ENCODE measurements at regions not wholly inside any gene's neighbourhood (a gene's known extent, or its start where the extent isn't known, plus 50 kb on each side); places are given as distances from the start of the nearest gene placed in this dataset.

DNA sequence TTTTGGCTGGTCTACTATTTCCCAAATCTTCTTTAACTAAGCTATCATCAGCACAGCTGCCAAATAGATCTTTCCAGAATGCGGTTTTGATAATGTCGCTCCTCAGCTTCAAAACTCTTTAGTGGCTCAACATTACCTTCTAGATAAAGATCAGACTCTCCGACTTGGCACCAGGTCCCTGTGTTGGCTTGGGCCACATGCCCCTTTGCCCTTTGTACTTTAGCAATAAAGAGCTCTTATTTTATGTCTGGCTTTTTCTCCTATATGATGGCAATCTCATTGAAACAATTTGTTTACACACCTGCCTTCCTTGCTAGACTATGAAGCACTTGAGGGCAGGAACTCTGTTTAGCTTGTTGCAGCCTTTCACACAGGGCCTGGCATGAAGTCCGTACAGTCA is 128.9 kb upstream of the GATA6 start:
- Histone ChIP-seq H3K9me3 (ENCODE audit: insufficient read depth, low read length, severe bottlenecking) (no peaks in the 10 kb centered on the region), H3K27ac (ENCODE audit: low read length) (no peak overlapping the region), H3K4me3 (ENCODE audit: low read depth in 1 of 2, low read length in 2 of 2) (no peak overlapping the region), H3K4me2 (ENCODE audit: insufficient read depth, low read length) (no peak overlapping the region), H3K9ac (ENCODE audit: low read depth, low read length) (no peak overlapping the region), H4K20me1 (ENCODE audit: insufficient read depth, low read length) (no peaks in the 10 kb centered on the region), H3K4me1 (ENCODE audit: insufficient read depth, low read length) (no peaks in the 10 kb centered on the region), H3K27me3 (ENCODE audit: insufficient read depth, low read length, poor library complexity) (peaks cover 5% of the 10 kb centered on the region), H2AFZ (ENCODE audit: low read depth, low read length) (no peak overlapping the region), H3K36me3 (ENCODE audit: insufficient read depth, low read length) (no peaks in the 10 kb centered on the region), H3K79me2 (ENCODE audit: insufficient read depth, low read length) (no peaks in the 10 kb centered on the region)
- no peak for TF ChIP-seq EZH2 (IDR thresholded peaks at IDR 0.05; ENCODE audit: borderline replicate concordance, low read depth, low read length, severe bottlenecking)
- TF ChIP-seq, protein P1, sequence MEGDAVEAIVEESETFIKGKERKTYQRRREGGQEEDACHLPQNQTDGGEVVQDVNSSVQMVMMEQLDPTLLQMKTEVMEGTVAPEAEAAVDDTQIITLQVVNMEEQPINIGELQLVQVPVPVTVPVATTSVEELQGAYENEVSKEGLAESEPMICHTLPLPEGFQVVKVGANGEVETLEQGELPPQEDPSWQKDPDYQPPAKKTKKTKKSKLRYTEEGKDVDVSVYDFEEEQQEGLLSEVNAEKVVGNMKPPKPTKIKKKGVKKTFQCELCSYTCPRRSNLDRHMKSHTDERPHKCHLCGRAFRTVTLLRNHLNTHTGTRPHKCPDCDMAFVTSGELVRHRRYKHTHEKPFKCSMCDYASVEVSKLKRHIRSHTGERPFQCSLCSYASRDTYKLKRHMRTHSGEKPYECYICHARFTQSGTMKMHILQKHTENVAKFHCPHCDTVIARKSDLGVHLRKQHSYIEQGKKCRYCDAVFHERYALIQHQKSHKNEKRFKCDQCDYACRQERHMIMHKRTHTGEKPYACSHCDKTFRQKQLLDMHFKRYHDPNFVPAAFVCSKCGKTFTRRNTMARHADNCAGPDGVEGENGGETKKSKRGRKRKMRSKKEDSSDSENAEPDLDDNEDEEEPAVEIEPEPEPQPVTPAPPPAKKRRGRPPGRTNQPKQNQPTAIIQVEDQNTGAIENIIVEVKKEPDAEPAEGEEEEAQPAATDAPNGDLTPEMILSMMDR (IDR thresholded peaks at IDR 0.05; ENCODE audit: borderline replicate concordance, extremely low read depth, low read length, poor library complexity, severe bottlenecking), result no peak
- DNase-seq (no peak), ATAC-seq (ENCODE audit: insufficient read depth, low read depth) (no peak)

DNA sequence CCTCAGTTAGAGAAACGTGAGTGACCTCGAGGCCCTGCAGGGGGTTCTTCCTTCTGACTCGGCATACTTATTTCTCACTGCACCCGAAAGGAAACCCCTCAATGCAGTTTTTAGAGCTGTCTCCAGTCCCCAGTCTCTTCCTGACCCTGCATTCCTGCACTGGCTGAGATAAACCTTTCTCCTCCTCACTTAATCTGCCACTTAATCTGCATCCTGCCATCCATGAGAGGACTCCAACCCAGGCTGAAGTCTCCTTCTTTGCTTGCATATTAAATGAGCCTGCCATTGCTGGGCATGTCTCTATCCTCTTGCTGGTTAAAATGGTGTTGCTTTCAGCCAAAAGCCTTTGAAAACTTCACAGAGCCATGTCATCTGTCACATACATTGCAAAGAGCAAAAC is 125.6 kb upstream of the GATA6 start:
- ATAC-seq (ENCODE audit: insufficient read depth, low read depth) (no peak), DNase-seq (no peak)
- H3K9me3 ChIP-seq (ENCODE audit: insufficient read depth, low read length, severe bottlenecking), result no peaks in the 10 kb centered on the region
- no peaks in the 10 kb centered on the region for H3K4me1 ChIP-seq (ENCODE audit: insufficient read depth, low read length)
- H3K4me3 ChIP-seq (ENCODE audit: low read depth in 1 of 2, low read length in 2 of 2), result no peak overlapping the region
- no peaks in the 10 kb centered on the region for H4K20me1 ChIP-seq (ENCODE audit: insufficient read depth, low read length)
- H3K27ac ChIP-seq (ENCODE audit: low read length), result no peak overlapping the region
- no peak overlapping the region for H3K4me2 ChIP-seq (ENCODE audit: insufficient read depth, low read length)
- TF ChIP-seq, protein P1 (IDR thresholded peaks at IDR 0.05; ENCODE audit: borderline replicate concordance, extremely low read depth, low read length, poor library complexity, severe bottlenecking), result no peak
- no peak for TF ChIP-seq EZH2 (IDR thresholded peaks at IDR 0.05; ENCODE audit: borderline replicate concordance, low read depth, low read length, severe bottlenecking)
- H3K79me2 ChIP-seq (ENCODE audit: insufficient read depth, low read length), result no peaks in the 10 kb centered on the region
- H3K36me3 ChIP-seq (ENCODE audit: insufficient read depth, low read length), result no peaks in the 10 kb centered on the region
- H2AFZ ChIP-seq (ENCODE audit: low read depth, low read length), result no peak overlapping the region
- no peak overlapping the region for H3K9ac ChIP-seq (ENCODE audit: low read depth, low read length)
- H3K27me3 ChIP-seq (ENCODE audit: insufficient read depth, low read length, poor library complexity), result peaks cover 5% of the 10 kb centered on the region

- TF ChIP-seq, protein P1 (IDR thresholded peaks at IDR 0.05; ENCODE audit: borderline replicate concordance, extremely low read depth, low read length, poor library complexity, severe bottlenecking), result no peak
- no peak for TF ChIP-seq EZH2 (IDR thresholded peaks at IDR 0.05; ENCODE audit: borderline replicate concordance, low read depth, low read length, severe bottlenecking)
- ATAC-seq (ENCODE audit: insufficient read depth, low read depth) (no peak), DNase-seq (no peak)
- no peaks in the 10 kb centered on the region for H3K4me1 ChIP-seq (ENCODE audit: insufficient read depth, low read length)
- H3K4me3 ChIP-seq (ENCODE audit: low read depth in 1 of 2, low read length in 2 of 2), result no peak overlapping the region
- H3K27me3 ChIP-seq (ENCODE audit: insufficient read depth, low read length, poor library complexity), result peaks cover 5% of the 10 kb centered on the region
- H4K20me1 ChIP-seq (ENCODE audit: insufficient read depth, low read length), result no peaks in the 10 kb centered on the region
- H3K9me3 ChIP-seq (ENCODE audit: insufficient read depth, low read length, severe bottlenecking), result no peaks in the 10 kb centered on the region
- H3K79me2 ChIP-seq (ENCODE audit: insufficient read depth, low read length), result no peaks in the 10 kb centered on the region
- no peak overlapping the region for H3K4me2 ChIP-seq (ENCODE audit: insufficient read depth, low read length)
- no peaks in the 10 kb centered on the region for H3K36me3 ChIP-seq (ENCODE audit: insufficient read depth, low read length)
- no peak overlapping the region for H3K27ac ChIP-seq (ENCODE audit: low read length)
- no peak overlapping the region for H2AFZ ChIP-seq (ENCODE audit: low read depth, low read length)
- H3K9ac ChIP-seq (ENCODE audit: low read depth, low read length), result no peak overlapping the region
These were observed 124.7 kb upstream of the GATA6 start for GRCh38 chr18:22044474-22045220.
